ENCODE measurements at regions not wholly inside any gene's neighbourhood (a gene's known extent, or its start where the extent isn't known, plus 50 kb on each side); places are given as distances from the start of the nearest gene placed in this dataset.

DNA sequence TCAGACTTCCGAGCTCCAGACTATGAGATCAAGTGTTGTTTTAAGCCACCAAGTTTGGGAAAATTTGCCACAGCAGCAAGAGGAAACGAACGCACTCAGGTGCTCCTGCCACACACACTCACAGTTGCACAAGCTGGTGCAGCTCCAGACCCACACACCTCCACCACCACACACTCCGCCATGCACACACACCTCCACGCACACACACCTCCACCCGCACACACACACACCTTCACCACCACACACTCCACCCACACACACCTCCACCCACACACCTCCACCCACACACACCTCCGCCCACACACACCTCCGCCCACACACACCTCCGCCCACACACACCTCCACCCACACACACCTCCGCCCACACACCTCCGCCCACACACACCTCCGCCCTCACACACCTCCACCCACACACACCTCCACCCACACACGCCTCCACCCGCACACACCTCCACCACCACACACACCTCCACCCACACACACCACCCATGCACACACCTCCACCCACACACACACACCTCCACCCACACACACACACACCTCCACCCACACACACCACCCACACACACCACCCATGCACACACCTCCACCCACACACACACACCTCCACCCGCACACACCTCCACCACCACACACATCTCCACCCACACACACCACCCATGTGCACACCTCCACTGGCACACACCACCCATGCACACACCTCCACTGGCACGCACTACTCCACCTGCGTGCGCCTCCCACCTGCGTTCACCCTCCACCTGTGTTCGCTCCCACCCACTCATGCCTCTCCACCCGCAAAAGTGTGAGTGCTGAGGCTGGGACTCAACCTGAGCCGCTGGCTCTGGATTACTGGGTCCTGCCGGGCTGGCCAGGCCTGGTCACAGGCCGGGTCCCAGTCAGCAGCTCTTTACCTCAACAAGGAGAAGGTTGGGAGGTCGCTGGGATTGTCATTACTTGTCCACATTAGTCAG is 175.6 kb downstream of the BMP7 start:
- no peak overlapping the region for H3K27ac ChIP-seq
- no peaks in the 10 kb centered on the region for H3K27me3 ChIP-seq
- H3K9me2 ChIP-seq (replicated peaks; ENCODE audit: insufficient read depth), result no peaks in the 10 kb centered on the region
- H4K20me1 ChIP-seq (ENCODE audit: insufficient read depth, poor library complexity, severe bottlenecking), result no peaks in the 10 kb centered on the region
- no peaks in the 10 kb centered on the region for H3K79me2 ChIP-seq
- DNase-seq (ENCODE audit: low spot score), result no peak
- no peaks in the 10 kb centered on the region for H3K36me3 ChIP-seq (replicated peaks; ENCODE audit: insufficient read depth, low read depth)
- H3K4me1 ChIP-seq (ENCODE audit: insufficient read depth), result no peaks in the 10 kb centered on the region
- WGBS (ENCODE audit: low lambda C conversion rate, missing lambda C conversion rate), result 93% methylated on average over 15 of the region's 25 CpGs
- H3K4me3 ChIP-seq, result no peak overlapping the region
- H3K9me3 ChIP-seq (ENCODE audit: low read depth), result no peaks in the 10 kb centered on the region
- no peak overlapping the region for H3K4me2 ChIP-seq
- no peak overlapping the region for H2AFZ ChIP-seq
- no peak for TF ChIP-seq EZH2 (IDR thresholded peaks at IDR 0.05; ENCODE audit: borderline replicate concordance)
- TF ChIP-seq EZH2phosphoT487 (IDR thresholded peaks at IDR 0.05; ENCODE audit: low read depth, severe bottlenecking, unreplicated experiment), result no peak
- TF ChIP-seq, protein P1, sequence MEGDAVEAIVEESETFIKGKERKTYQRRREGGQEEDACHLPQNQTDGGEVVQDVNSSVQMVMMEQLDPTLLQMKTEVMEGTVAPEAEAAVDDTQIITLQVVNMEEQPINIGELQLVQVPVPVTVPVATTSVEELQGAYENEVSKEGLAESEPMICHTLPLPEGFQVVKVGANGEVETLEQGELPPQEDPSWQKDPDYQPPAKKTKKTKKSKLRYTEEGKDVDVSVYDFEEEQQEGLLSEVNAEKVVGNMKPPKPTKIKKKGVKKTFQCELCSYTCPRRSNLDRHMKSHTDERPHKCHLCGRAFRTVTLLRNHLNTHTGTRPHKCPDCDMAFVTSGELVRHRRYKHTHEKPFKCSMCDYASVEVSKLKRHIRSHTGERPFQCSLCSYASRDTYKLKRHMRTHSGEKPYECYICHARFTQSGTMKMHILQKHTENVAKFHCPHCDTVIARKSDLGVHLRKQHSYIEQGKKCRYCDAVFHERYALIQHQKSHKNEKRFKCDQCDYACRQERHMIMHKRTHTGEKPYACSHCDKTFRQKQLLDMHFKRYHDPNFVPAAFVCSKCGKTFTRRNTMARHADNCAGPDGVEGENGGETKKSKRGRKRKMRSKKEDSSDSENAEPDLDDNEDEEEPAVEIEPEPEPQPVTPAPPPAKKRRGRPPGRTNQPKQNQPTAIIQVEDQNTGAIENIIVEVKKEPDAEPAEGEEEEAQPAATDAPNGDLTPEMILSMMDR (IDR thresholded peaks at IDR 0.05; ENCODE audit: poor library complexity), result no peak

DNA sequence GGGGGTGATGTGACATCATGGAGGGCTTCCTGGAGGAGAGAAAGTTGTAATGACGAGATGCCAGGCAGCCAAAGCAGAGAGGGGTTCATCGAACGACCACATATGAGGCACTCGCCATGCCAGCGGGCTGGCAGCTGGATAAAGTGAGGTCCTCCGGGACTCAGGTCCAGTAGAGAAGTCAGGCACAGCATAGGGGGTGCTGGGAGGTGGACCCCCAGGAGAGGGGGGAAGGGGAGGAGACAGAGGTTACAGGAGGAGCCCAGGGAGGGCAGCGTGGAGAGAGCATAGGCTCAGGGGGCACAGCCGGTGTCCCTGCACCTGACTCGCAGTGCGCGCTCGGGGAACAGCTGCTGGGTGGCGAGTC is 174.7 kb downstream of the BMP7 start:
- no peak overlapping the region for H2AFZ ChIP-seq
- TF ChIP-seq, protein P1 (IDR thresholded peaks at IDR 0.05; ENCODE audit: poor library complexity), result no peak
- TF ChIP-seq EZH2 (IDR thresholded peaks at IDR 0.05; ENCODE audit: borderline replicate concordance), result no peak
- TF ChIP-seq EZH2phosphoT487 (IDR thresholded peaks at IDR 0.05; ENCODE audit: low read depth, severe bottlenecking, unreplicated experiment), result no peak
- no peaks in the 10 kb centered on the region for H3K9me3 ChIP-seq (ENCODE audit: low read depth)
- H4K20me1 ChIP-seq (ENCODE audit: insufficient read depth, poor library complexity, severe bottlenecking), result no peaks in the 10 kb centered on the region
- H3K36me3 ChIP-seq (replicated peaks; ENCODE audit: insufficient read depth, low read depth), result no peaks in the 10 kb centered on the region
- H3K27ac ChIP-seq, result no peak overlapping the region
- H3K4me2 ChIP-seq, result no peak overlapping the region
- no peaks in the 10 kb centered on the region for H3K4me1 ChIP-seq (ENCODE audit: insufficient read depth)
- H3K27me3 ChIP-seq, result no peaks in the 10 kb centered on the region
- no peak for DNase-seq (ENCODE audit: low spot score)
- WGBS (ENCODE audit: low lambda C conversion rate, missing lambda C conversion rate), result 75% methylated on average over 13 of the region's 13 CpGs
- H3K4me3 ChIP-seq, result no peak overlapping the region
- H3K9me2 ChIP-seq (replicated peaks; ENCODE audit: insufficient read depth), result no peaks in the 10 kb centered on the region
- H3K79me2 ChIP-seq, result no peaks in the 10 kb centered on the region

DNA sequence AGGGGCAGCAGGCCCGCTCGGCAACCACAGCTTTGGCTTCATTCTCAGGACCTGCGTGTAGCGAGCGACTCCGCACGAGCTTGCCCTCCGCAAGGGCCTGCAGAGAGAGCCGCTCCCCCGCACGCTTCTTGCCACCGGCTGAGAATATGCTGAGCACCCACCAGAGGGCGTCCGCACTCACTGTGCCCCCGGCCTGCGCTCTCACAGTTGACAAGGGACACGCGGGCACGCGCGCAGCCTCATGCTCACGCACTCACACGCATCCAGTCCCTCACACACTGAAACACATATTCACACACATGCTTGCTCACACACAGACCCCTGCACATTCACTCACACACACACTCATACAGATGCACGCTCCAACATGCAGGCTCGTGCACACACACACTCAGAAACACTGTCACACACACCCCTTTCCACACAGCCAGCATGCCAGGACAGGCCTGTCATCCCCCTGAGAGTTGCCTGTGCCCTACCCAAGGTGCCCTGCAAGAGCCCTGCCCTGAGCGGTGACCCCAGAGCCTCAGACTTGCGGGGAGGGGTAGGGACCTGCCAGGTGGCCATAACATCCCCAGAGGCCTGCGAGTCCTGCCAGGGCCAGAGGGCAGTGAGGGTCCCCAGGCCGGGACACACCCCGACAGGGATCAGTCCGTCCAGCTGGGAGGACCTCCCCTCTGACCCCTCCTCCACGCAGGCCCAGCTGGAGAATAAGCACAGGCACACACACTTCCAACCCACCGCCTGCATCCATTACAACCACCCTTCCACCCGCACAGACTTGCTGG is 174.1 kb downstream of the BMP7 start:
- no peaks in the 10 kb centered on the region for H3K27me3 ChIP-seq
- peak; percentile 86 for DNase-seq (ENCODE audit: low spot score)

More for the DNA sequence above, 174.1 kb downstream of the BMP7 start:
- WGBS (ENCODE audit: low lambda C conversion rate, missing lambda C conversion rate), result 32% methylated on average over 34 of the region's 34 CpGs
- no peak overlapping the region for H3K4me2 ChIP-seq
- no peaks in the 10 kb centered on the region for H3K9me3 ChIP-seq (ENCODE audit: low read depth)
- H3K9me2 ChIP-seq (replicated peaks; ENCODE audit: insufficient read depth), result no peaks in the 10 kb centered on the region
- H4K20me1 ChIP-seq (ENCODE audit: insufficient read depth, poor library complexity, severe bottlenecking), result no peaks in the 10 kb centered on the region
- no peak overlapping the region for H3K4me3 ChIP-seq
- H3K27ac ChIP-seq, result no peak overlapping the region
- H3K36me3 ChIP-seq (replicated peaks; ENCODE audit: insufficient read depth, low read depth), result no peaks in the 10 kb centered on the region
- H3K4me1 ChIP-seq (ENCODE audit: insufficient read depth), result no peaks in the 10 kb centered on the region
- TF ChIP-seq EZH2phosphoT487 (IDR thresholded peaks at IDR 0.05; ENCODE audit: low read depth, severe bottlenecking, unreplicated experiment) (no peak), EZH2 (IDR thresholded peaks at IDR 0.05; ENCODE audit: borderline replicate concordance) (no peak)
- TF ChIP-seq, protein P1 (IDR thresholded peaks at IDR 0.05; ENCODE audit: poor library complexity), result peak; percentile 94
- no peaks in the 10 kb centered on the region for H3K79me2 ChIP-seq
- H2AFZ ChIP-seq, result no peak overlapping the region
